Gastroesophageal sphincter (tissue), 4 donors: ENCODE measurements at regions not wholly inside any gene's neighbourhood (a gene's known extent, or its start where the extent isn't known, plus 50 kb on each side); places are given as distances from the start of the nearest gene placed in this dataset.

Experiments
- ATAC-seq: fragments of 150-250 bp; one replicate; pipeline ENCODE4 v1.9.1; 2016; ENCODE audit warnings: mild to moderate bottlenecking, moderate library complexity
- H3K27ac ChIP-seq, 4 donors: fragments of 200-600 bp; sonication (generic) in 3 of 4; 1 replicate in 3 of 4; 2 replicates in 1 of 4; pipeline ENCODE4 v1.5.1; 2016 to 2019
- H3K27me3 ChIP-seq: fragments of 200-600 bp; sonication (generic); one replicate; pipeline ENCODE4 v1.5.1; 2019
- H3K36me3 ChIP-seq, 2 donors: fragments of 200-600 bp; sonication (generic); one replicate each; pipeline ENCODE4 v1.5.1; 2019; ENCODE audit warnings: control low read depth in 1 of 2
- H3K4me1 ChIP-seq, 3 donors: fragments of 200-600 bp; sonication (generic); 1 replicate in 2 of 3; 2 replicates in 1 of 3; pipeline ENCODE4 v1.5.1; 2016 to 2019; ENCODE audit warnings: control low read depth in 2 of 3
- H3K4me3 ChIP-seq, 2 donors: fragments of 200-600 bp; sonication (generic); one replicate each; pipeline ENCODE4 v1.5.1; 2019; ENCODE audit warnings: mild to moderate bottlenecking in 1 of 2, moderate library complexity in 1 of 2
- H3K9me3 ChIP-seq, 3 donors: fragments of 200-600 bp; sonication (generic); one replicate each; pipeline ENCODE4 v1.5.1; 2017 to 2019; ENCODE audit warnings: control low read depth in 2 of 3
- CTCF ChIP-seq, 4 experiments: fragments of 200-600 bp in 2 of 4; fragments of 450-650 bp in 2 of 4; sonication (generic) in 1 of 4; IDR thresholded peaks; one replicate each; pipeline ENCODE4 v1.5.1; 2017 to 2019; ENCODE audit warnings: antibody characterized with exemption in 4 of 4, mild to moderate bottlenecking in 2 of 4, moderate library complexity in 2 of 4
- EP300 ChIP-seq: sonication (generic); formaldehyde crosslinking; IDR thresholded peaks from one replicate; pipeline ENCODE4 v1.6.1; 2017; ENCODE audit warnings: antibody characterized with exemption, mild to moderate bottlenecking
- POLR2A ChIP-seq, 2 donors: fragments of 450-650 bp; IDR thresholded peaks; one replicate each; pipeline ENCODE4 v1.6.1; 2017; ENCODE audit warnings: antibody characterized with exemption in 2 of 2, mild to moderate bottlenecking in 2 of 2, moderate library complexity in 1 of 2
- POLR2AphosphoS5 ChIP-seq: sonication (generic); formaldehyde crosslinking; IDR thresholded peaks from one replicate; pipeline ENCODE4 v1.6.1; 2017; ENCODE audit warnings: antibody characterized with exemption
- WGBS, 2 donors: methylation state at CpG; one replicate each; pipeline ENCODE4 v1.1.5; 2018; ENCODE audit warnings: low coverage in 1 of 2; 5-methylcytosine and 5-hydroxymethylcytosine counted together

- Histone ChIP-seq H3K4me1 (no peaks in the 10 kb centered on the region), H3K4me3 (no peak overlapping the region), H3K27me3 (peaks cover 14% of the 10 kb centered on the region), H3K9me3 (no peaks in the 10 kb centered on the region), H3K27ac (no peak overlapping the region), H3K36me3 (no peaks in the 10 kb centered on the region)
- ATAC-seq = peak; percentile 54
- TF ChIP-seq CTCF (IDR thresholded peaks at IDR 0.05) (peak; percentile 20 to 65 (median 56)), POLR2AphosphoS5 (no peak)
- 46 to 69% methylated on average over 5 to 6 of the region's 6 CpGs for WGBS, 2 donors
Observed at GRCh38 chr6:12602951-12603672, 113.5 kb upstream of the PHACTR1 start.

GRCh38 chr6:12603673-12604049 lies 112.9 kb upstream of the PHACTR1 start:
- 70 to 80% methylated on average over 2 to 3 of the region's 3 CpGs for WGBS, 2 donors
- no peaks in the 10 kb centered on the region for H3K4me1 ChIP-seq
- ATAC-seq = no peak
- no peak overlapping the region for H3K4me3 ChIP-seq
- H3K27me3 ChIP-seq = peaks cover 14% of the 10 kb centered on the region
- TF ChIP-seq POLR2AphosphoS5 (no peak), EP300 (no peak), POLR2A (IDR thresholded peaks at IDR 0.05) (no peak), CTCF (IDR thresholded peaks at IDR 0.05) (no peak)
- no peaks in the 10 kb centered on the region for H3K9me3 ChIP-seq
- H3K36me3 ChIP-seq = no peaks in the 10 kb centered on the region
- H3K27ac ChIP-seq = no peak overlapping the region

GRCh38 chr6:12605888-12606345 lies 110.7 kb upstream of the PHACTR1 start:
- Histone ChIP-seq H3K9me3 (no peaks in the 10 kb centered on the region), H3K27me3 (peaks cover 14% of the 10 kb centered on the region), H3K4me3 (no peak overlapping the region), H3K27ac (no peak overlapping the region), H3K4me1 (no peaks in the 10 kb centered on the region), H3K36me3 (no peaks in the 10 kb centered on the region)
- ATAC-seq = peak; percentile 63
- WGBS, 2 donors = 38 to 69% methylated on average over 4 to 7 of the region's 7 CpGs
- TF ChIP-seq POLR2AphosphoS5 (no peak), CTCF (IDR thresholded peaks at IDR 0.05) (peak; percentile 44 to 70 (median 70))

- no peaks in the 10 kb centered on the region for H3K36me3 ChIP-seq
- ATAC-seq = no peak
- no peaks in the 10 kb centered on the region for H3K9me3 ChIP-seq
- WGBS, 2 donors = 77 to 88% methylated on average over 5 of the region's 6 CpGs
- H3K27me3 ChIP-seq = peaks cover 14% of the 10 kb centered on the region
- no peak overlapping the region for H3K4me3 ChIP-seq
- H3K27ac ChIP-seq = no peak overlapping the region
- H3K4me1 ChIP-seq = no peaks in the 10 kb centered on the region
- TF ChIP-seq POLR2AphosphoS5 = no peak
- no peak for TF ChIP-seq EP300
- TF ChIP-seq POLR2A (IDR thresholded peaks at IDR 0.05) = no peak
- TF ChIP-seq CTCF (IDR thresholded peaks at IDR 0.05) = no peak
Observed at GRCh38 chr6:12606616-12607015, 110.0 kb upstream of the PHACTR1 start.

- ATAC-seq = no peak
- H3K9me3 ChIP-seq = no peaks in the 10 kb centered on the region
- no peak overlapping the region for H3K27ac ChIP-seq
Observed at GRCh38 chr6:12608016-12608860, 108.3 kb upstream of the PHACTR1 start.

More at GRCh38 chr6:12608016-12608860, 108.3 kb upstream of the PHACTR1 start:
- TF ChIP-seq POLR2AphosphoS5 (no peak), CTCF (IDR thresholded peaks at IDR 0.05) (no peak), EP300 (no peak), POLR2A (IDR thresholded peaks at IDR 0.05) (no peak)
- Histone ChIP-seq H3K36me3 (no peaks in the 10 kb centered on the region), H3K4me1 (no peaks in the 10 kb centered on the region), H3K27me3 (peaks cover 18% of the 10 kb centered on the region), H3K4me3 (no peak overlapping the region)
- WGBS, 2 donors = 46 to 58% methylated on average over 8 of the region's 8 CpGs
